Kidney tubule cell (primary cell): ENCODE measurements at regions not wholly inside any gene's neighbourhood (a gene's known extent, or its start where the extent isn't known, plus 50 kb on each side); places are given as distances from the start of the nearest gene placed in this dataset.

Experiments
- DNase-seq: peaks from one replicate; pipeline ENCODE4 v3.0.0-alpha.2; 2018; ENCODE audit warnings: low spot score

- no peak for DNase-seq
Observed at GRCh38 chr13:73934771-73935170, 199.4 kb downstream of the KLF12 start.

- peak; percentile 21 for DNase-seq
Observed at GRCh38 chr13:73934215-73934641, 200.0 kb downstream of the KLF12 start.

GRCh38 chr13:73933795-73934194 lies 200.4 kb downstream of the KLF12 start:
- DNase-seq = no peak

- no peak for DNase-seq
Observed at GRCh38 chr13:73932091-73932490, 202.1 kb downstream of the KLF12 start.

- DNase-seq = no peak
Observed at GRCh38 chr13:73929287-73929932, 204.8 kb downstream of the KLF12 start.

- DNase-seq = no peak
Observed at GRCh38 chr13:73924607-73925006, 209.6 kb downstream of the KLF12 start.

GRCh38 chr13:73922493-73923393 lies 211.5 kb downstream of the KLF12 start:
- DNase-seq = peak; percentile 16

GRCh38 chr13:73918691-73919090 lies 215.5 kb downstream of the KLF12 start:
- DNase-seq = no peak

GRCh38 chr13:73913751-73914518 lies 220.3 kb downstream of the KLF12 start:
- DNase-seq = no peak

GRCh38 chr13:73913079-73913740 lies 221.0 kb downstream of the KLF12 start:
- peak; percentile 67 for DNase-seq

- no peak for DNase-seq
Observed at GRCh38 chr13:73911361-73911760, 222.8 kb downstream of the KLF12 start.

GRCh38 chr13:73910733-73911132 lies 223.5 kb downstream of the KLF12 start:
- DNase-seq = no peak

GRCh38 chr13:73908809-73909208 lies 225.4 kb downstream of the KLF12 start:
- DNase-seq = no peak

- no peak for DNase-seq
Observed at GRCh38 chr13:73904625-73905024, 229.6 kb downstream of the KLF12 start.

- DNase-seq = no peak
Observed at GRCh38 chr13:73903561-73903960, 230.6 kb downstream of the KLF12 start.

GRCh38 chr13:73902847-73903246 lies 231.4 kb downstream of the KLF12 start:
- no peak for DNase-seq

GRCh38 chr13:73902296-73902695 lies 231.9 kb downstream of the KLF12 start:
- no peak for DNase-seq

- DNase-seq = no peak
Observed at GRCh38 chr13:73901324-73902068, 232.7 kb downstream of the KLF12 start.

- DNase-seq = no peak
Observed at GRCh38 chr13:73900591-73900990, 233.6 kb downstream of the KLF12 start.

GRCh38 chr13:73898899-73899298 lies 235.3 kb downstream of the KLF12 start:
- no peak for DNase-seq

- DNase-seq = no peak
Observed at GRCh38 chr13:73898276-73898675, 235.9 kb downstream of the KLF12 start.
